Stimulated activated CD4-positive, alpha-beta T cell treated with anti-CD3 and anti-CD28 coated beads, Interleukin-1b, Interleukin-23, amount 100 ng/mL, for 24 hours (primary cell): ENCODE measurements at regions not wholly inside any gene's neighbourhood (a gene's known extent, or its start where the extent isn't known, plus 50 kb on each side); places are given as distances from the start of the nearest gene placed in this dataset.

Source experiments
- DNase-seq, 4 experiments: peaks; one replicate each; pipeline ENCODE4 v3.0.0-alpha.2; 2020; ENCODE audit warnings: low read depth in 4 of 4, low spot score in 1 of 4

DNA sequence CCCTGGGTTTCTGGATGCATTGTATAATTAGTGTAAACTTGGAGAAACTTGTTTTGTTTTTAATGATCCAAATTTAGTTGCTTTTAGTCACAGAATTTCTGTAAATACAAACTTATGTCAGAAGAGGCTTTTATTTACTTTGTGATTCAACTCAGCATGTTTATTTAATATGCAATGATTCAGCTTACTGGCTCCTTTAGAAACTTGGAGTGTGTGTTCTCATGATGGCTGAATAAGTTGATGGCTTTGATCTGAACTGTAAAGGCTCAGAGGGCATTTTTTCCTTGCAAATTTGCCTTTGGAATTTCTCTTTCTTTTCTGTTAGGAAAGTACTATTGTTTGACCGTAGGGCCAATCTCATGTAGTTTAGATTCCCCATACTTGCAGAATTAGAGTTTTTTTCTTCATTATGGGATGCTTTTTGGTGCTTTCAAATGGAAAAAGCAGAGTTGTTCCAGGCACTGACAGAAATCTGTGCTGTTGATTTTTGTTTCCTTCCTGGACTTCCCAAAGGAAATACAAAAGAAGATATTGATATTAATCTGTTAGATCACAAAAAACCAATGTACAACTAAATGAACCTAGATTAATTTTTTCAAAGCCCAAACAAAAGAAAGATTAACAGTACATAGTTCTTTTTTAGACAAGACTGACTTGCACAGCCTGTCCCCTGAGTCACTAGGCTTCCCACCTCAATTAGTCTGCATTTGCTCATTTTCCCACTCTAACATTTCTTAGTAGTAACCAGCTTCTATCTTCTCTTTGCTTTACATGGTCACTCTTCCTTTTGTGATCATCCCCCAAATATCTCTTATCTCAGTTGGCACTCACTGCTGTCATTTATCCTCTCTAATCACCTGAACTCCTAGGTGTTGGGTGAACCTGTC lies 96.8 kb upstream of the AGR3 start:
- no peak for DNase-seq

DNA sequence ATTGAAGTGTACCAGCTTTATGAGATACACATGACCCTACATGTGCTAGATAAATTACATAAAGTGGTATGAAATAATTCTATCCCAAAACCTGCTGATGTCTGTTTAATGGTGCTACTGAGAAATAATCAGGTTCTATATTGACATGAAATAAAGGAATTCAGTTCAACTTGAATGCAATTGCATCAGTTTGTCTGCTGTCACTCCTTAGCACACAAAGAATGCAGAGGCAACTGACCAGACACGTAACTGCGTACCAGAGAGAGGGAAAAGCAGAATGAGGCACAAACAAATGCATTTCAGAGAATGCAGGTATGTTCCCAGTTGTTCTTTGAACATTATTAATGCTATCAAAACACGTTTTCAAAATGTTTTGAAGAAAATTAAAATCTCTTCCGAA lies 98.8 kb upstream of the AGR3 start:
- DNase-seq, result no peak

DNA sequence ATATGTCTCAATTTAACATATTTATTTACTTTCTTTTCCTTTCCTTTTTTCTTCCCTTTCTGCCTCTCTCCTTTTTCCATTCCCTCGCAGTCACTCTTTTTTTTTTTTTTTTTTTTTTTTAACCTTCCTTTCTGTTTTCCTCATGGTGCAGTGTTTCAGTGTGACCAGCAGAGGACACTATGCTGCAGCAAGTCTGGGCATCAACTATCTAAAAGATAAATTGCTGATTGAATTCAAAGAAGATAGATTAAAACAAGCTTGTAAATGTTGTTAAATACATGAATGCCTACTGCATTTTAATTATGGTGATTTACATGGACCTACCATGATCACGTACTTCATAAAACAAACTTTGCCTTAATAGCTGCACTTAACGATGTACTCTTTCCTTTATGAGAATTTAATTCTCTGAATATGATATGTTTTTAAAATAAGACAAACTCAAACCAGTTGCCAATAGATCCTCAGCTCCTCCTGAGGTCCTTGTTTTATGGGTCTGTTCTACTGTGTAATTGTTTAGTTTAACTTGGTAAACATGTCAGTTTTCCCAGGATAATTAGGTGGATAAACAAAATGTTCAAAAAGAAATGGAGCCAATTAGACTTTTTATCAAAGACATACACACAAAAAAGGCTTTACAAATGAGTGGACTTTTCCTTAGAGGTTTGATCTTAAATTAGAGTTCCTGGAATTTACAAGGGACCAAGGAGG lies 101.0 kb upstream of the AGR3 start:
- DNase-seq, result no peak

DNA sequence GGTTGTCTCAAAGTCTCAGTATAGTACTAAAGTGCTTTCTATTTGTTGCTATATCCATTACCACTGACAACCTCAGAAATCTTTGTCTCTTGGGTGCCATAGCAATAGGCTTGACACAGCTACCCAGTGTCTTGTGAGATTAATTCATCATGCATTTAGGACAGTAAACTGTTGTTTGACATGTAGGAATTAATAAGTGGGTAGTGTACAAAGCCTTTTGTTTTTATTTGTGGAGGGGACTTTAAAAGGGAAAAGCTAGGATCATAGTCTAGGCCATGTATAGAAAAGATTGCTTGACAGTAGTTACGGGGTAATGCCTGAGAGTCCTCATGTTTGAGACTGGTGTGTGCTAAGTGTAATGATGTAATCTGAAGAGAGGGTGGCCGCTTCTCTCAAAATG lies 102.6 kb upstream of the AGR3 start:
- no peak for DNase-seq

DNA sequence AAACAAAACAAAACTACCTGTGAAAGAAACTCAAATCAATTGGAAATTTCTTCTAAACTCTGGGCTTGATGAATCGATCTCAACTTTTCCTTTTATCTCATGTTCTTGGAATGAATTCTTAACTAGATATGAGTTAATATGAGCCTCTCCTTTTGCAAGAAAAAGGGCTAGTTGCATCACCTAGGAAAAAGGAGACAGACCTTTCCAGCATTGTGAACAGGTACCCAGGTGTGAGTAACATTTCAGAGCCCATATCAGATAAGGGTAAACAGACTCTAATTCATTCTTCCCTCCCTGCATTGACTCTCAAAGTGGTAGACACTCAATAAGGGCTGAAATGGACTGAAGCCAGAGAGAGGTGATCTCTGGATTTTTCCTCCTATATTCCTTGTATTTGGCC lies 103.8 kb upstream of the AGR3 start:
- no peak for DNase-seq

DNA sequence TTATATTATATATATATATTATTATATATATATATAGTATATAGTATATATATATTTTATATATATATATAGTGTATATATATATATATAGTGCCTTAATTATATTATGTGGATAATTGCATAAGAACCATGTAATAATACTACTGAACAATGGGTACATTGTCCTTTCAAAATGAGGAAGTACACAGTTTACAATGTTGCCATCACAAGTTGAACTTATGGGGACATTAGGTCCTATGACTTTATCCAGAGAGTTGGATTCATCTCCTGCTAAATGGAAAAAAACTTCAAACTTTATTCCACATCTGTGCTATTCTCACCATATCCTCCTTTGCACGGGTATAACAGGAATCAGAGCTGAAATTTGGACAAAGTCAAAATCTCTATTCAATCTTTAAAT lies 105.0 kb upstream of the AGR3 start:
- no peak for DNase-seq

DNA sequence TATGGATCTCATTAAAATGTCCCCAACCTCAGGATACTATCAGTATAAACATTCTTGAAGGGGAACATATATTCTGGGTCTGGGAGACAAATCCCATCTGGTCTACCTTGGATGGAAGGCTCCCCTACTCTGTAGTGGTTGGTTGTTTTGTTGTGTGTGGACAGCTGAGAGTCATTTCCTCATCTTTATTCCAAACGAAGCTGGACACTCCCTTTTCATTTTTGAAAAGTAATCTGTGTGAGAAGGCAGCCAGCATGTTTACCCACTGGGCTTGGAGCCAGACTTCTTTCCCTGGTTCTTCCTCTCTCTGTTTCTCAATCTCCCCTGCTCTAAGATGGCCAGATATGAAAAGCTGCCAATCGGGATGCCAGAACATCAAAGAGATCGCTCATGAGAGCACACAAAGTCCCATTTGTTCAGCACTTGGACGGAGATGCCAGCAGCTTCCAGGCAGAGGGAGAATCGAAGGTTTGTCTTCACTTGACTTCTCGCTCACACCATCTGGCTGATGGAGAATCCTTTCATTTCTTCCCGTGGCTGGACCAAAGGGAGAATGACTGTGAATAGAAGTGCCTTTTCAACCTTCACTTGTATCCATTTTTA lies 108.1 kb upstream of the AGR3 start:
- no peak for DNase-seq

DNA sequence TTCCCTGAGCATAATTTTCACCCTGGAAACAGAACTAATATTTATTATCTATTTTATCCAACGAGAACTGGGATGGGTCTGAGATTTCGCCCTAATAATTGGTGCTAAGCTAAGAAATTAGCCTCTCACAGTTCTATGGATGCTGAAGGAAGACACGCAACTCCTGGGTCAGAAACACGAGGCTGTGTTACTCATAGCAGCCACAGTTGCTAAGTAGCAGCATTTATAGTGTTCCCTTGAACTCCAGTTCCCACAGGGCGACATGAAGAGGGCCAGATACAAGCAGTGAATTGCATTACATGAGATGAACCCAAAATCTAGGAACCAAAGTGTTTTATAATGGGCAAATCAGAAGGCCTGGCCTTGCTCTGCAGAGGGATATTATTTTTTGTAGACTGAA lies 109.8 kb upstream of the AGR3 start:
- DNase-seq, result no peak

DNA sequence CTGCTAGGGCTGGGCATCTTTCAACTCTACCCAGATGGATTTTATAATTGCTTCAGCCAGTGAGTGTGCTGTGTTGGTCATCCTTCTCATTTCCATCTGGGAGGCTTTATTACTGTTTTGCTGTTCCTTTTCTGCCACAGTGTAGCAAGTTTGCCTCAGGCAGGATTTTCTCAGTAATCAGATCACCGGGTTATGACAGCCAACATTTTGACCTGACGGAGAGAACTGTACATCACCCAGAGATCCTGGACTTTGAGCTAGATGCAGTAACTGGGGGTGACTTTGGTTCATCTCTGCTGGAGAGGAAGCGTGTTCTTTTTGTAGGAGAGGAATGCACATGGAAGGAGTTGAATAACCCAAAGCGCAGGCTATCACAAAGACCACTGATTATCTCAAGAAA lies 111.8 kb upstream of the AGR3 start:
- DNase-seq, result no peak

DNA sequence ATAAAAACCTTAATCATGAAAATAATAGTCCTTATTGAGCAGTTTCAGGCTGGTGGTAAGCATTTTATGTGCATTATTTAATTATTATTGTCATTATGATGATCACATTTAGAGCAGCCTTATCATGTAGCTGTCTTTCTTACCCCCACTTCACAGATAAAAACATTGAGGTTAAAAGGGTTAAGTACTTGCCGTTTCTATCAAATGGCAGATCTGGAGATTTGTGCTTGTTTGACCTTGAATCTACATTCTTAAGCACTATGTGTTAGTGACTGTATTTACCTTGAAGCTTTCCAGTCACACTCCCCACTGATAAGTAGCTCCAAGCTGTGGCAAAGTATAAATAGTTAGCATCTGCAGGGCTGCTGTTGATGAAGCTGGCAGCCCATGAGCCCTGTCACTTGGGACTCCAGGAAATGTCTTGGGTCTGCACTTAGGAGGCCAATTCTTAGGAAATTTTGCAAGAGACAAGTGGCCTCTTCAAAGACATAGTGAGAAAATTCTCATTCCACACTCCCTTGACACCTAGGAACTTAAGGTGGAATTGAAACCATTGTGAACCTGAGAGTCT lies 116.8 kb upstream of the AGR3 start:
- no peak for DNase-seq

DNA sequence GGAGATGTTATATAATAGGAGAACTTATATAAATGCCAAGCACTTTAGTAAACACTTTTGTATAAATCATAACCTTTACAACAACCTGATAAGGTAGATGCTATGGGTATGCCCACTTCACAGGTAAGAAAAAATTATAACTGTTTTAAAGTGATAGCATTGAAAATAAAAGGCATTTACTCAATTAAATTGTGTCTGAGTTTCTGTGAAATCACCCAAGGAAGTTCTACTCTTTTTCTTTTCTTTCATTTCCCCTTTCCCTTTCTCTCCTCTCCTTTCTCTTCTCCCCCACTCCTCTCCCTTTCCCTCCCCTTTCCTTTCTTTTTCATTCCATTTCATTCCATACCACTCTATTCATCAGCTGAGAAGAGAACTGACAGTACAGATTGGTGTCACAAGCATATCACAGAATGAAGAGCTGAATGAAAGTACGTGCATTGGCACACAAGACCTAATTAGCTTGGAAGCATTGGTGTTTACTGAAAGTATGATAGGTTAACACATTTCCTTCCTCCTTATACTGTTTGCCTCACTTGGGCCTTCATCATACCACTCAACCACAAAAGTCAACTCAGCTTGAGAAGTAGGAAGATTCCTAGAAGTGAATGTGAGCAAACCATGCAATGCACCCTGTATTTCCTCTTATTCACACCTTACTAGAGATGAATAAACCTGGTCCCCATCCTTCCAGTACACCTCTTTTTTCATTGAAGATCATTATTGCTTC lies 117.9 kb upstream of the AGR3 start:
- DNase-seq, result no peak

DNA sequence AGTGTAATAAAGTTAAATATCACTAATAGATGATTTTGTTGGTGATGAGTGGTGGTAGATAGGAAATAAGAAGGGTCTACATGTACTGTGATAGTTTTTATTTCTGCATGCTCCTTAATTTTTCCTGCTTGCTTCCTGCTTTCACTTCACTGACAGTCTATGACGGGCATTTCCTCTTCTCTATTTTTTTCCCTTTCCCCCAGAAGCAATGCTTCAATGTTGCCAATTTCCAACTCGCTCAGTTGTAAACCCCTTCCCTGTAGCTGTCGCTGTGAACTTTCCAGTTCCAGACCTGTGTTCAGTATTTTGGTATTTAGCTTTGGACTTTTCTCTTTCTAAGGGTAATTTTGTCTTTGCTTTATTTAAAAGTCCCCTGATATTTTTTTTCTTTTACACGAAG lies 123.5 kb upstream of the AGR3 start:
- DNase-seq, result no peak

DNA sequence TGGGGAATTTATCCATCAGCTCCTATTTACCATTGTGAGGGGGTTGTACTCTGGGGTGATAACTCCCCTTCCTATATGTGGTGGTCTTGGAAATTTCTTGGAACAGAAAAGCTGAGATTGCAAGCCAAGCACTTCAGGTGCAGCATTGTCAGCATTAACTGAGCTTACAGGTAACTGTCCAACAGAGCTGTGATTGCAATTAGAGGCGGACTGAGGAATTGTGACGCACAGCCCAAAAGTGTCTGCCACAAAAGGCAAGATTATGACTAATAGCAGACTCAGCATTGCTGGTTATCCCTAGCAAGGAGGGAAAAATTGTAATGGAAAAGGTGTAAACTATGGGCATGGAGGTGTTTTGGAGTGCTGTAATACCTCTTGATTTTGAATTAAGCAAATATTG lies 126.1 kb upstream of the AGR3 start:
- DNase-seq, result no peak

DNA sequence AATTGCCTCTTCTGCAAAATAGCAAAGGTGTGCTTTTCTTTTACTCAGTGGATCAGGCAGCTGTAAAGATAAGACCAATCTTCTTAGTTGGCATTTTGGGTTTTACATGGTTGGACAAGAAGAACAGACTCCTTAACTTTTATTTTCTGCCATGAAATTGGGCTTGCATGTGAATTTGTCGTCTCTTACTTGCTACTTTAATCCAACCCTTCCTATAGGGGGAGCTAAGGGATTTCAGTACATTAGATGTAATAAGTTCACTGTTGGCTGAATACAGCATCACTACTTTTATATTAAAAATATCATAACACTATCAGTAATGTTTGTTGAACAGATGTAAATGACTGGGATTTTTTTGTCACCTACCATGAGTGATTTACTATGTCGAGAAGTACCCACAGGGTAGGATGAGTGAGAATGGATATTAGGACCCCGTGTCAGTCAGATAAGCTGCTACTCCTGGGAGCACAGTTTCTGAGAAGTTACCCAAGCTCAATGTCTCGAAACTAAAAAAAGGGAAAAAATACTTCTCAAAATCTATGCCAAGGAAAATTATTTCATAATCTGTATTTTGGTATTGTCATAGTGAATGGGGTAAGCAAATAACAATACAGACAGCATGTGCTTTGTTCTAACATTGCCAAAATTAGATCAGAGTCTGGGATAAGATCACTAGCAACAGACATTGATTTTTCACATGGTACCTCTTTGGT lies 127.4 kb upstream of the AGR3 start:
- no peak for DNase-seq

DNA sequence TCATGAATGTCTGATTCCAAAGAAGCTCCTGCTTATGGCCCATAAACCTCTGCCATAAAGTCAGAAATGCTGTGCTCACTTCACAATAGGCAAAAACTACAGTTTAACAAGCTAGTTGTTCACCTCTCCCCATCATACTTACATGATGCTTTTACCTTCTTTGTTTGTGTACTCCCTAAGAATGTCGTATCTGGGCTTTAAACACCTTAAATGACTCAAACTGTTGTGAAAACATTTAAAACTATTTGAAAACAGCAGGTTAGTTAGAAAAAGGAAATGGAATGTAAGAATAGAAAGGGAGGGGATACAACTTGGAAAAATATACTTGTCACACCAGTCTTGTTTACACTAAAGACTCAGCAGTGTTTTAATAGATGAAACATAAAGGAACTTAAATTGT lies 128.2 kb upstream of the AGR3 start:
- no peak for DNase-seq

DNA sequence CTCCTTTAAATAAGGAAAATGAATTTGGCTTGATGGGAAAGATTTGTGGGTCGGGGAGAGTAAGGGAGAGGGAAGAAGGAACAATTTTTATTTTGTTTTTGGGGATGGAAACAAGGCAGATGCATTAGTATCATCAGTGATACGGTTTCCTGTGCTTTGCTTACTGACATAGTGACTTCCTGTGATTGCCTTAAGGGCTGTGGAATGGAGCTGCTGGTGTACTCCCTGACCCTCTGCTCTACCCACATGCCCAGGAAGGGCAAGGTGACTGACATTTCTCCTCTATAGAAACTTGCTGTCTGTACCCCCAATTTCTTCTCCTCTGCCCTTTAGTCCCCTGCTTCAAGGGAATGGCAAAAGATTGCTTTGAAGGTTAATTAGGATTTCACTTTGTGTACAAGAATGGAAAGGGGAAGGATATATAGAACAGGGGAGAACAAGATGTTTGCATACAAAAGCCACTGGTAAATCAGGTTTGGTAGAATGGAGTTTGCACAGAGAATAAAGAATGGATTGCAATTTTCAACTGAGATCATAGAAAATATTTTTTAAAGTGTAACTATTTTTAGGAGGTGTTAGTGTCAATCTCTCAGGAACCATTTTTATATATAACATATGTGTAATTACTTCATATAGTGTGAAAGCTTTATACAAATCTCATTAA lies 129.0 kb upstream of the AGR3 start:
- no peak for DNase-seq

DNA sequence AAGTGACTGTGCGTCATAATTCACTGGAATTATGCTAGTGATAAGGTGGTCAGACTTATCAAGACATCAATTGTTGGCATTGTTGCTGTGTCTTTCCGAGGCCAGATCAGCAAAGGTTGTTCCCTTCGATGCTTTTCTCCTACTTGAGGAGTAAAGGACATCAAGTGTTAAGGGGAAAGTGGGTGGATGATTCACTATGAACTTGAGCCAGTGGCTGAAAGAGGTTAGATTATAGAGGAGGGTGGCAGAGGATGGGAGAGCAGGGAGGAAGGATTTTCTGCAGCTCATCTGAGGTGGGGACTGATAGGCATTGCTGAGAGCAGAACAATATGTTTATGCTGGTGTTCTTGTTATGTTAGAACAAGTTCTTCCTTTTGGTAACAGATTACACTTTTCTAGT lies 131.4 kb upstream of the AGR3 start:
- no peak for DNase-seq

DNA sequence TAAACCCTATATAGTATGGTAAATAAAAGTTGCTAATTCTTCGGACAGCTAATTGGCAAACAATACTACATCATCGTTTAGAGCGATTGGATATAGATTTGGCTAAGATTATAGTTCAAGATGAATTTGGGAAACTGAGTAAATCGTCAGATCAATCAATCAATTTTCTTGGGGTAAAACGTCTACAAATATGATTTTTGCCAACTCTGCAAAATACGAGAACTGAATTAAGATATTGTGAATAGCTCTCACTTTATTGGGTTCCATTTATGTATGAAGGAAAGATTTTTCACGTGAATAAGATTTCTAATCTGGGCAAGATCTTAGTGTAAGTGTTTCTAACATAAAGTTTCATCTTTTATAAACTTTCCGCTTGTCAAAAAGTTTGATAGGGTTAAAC lies 132.9 kb upstream of the AGR3 start:
- DNase-seq, result no peak

DNA sequence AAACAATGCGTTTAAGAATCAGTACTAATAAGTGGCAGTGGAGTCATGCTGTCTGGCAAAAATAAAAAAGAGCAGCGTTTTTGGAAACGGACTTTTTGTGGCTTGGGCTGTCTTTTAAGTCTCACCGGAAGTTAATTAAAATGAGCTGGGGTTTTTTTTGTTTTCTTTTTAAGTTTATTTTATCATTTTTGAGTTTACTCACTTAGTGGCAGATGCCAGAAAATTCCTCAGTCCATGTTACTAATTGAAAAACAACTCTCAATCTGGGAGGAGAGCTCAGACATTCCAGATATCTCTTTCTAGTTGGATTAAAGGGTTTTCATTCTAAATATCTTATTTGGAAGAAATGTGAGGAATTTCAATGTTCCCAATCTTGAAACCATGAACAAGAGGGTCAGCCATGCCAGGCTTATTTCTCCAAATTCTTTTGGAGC lies 133.8 kb upstream of the AGR3 start:
- DNase-seq, result no peak

DNA sequence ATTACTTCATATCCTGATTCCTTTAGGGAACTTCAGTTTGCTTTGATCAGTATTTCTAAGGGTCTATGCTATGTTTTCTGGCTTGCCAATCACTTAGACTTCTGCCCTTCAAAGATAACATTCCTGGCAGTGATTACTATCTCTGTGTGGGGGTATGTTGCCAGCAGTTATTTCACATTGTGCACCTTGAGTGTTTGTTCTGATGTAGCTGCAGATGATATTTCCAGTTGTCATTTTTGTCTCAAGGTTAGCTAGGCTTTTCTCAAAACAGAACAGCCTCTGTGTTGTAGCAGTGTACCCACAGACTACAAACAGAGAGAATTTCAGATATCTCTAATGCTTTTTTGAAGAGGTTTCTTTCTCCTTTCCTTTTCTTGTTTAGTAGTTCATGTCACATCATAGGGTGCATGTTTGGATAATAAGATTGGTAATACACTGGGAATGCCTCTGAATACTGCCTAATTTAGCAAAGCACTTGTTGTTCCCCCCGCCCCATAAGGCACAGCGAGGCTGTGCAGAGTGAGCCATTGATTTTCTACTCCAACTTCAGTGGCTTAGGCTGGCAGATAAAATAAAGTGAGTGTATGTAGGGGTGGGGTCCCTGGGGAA lies 134.7 kb upstream of the AGR3 start:
- DNase-seq, result no peak
